Astrocyte (in vitro differentiated cells and primary cell): ENCODE measurements at regions not wholly inside any gene's neighbourhood (a gene's known extent, or its start where the extent isn't known, plus 50 kb on each side); places are given as distances from the start of the nearest gene placed in this dataset.

Source experiments
- EZH2 ChIP-seq: IDR thresholded peaks from 2 replicates; pipeline ENCODE4 v1.6.1; 2012; ENCODE audit warnings: mild to moderate bottlenecking, low read length, inconsistent platforms; ENCODE audit not compliant: insufficient read depth
- TF ChIP-seq, protein P1 (sequence below): IDR thresholded peaks from 2 replicates; pipeline ENCODE4 v1.5.1; 2011; ENCODE audit warnings: low read depth, mild to moderate bottlenecking, inconsistent platforms, low read length, moderate library complexity; ENCODE audit not compliant: insufficient read depth

DNA sequence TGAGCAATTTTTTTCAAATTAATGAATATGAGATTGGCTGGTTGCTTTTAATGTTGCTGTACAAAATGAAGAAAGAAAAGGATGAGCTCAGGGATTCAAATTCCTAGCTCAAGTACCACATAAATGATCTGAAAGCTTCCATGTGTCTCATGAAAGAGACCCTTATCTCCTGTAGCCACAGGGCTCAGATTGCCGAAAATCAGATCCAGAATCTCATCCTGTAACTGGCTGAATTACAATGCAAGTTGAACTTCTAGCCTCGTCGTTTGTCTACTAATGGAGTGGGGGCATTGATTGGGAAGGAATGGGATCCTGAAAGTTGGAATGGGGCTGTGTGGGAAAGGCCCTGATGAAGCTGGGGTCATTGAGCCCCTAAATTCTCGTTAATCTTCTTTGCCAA lies 143.4 kb upstream of the ATP6AP2 start:
- TF ChIP-seq, protein P1, sequence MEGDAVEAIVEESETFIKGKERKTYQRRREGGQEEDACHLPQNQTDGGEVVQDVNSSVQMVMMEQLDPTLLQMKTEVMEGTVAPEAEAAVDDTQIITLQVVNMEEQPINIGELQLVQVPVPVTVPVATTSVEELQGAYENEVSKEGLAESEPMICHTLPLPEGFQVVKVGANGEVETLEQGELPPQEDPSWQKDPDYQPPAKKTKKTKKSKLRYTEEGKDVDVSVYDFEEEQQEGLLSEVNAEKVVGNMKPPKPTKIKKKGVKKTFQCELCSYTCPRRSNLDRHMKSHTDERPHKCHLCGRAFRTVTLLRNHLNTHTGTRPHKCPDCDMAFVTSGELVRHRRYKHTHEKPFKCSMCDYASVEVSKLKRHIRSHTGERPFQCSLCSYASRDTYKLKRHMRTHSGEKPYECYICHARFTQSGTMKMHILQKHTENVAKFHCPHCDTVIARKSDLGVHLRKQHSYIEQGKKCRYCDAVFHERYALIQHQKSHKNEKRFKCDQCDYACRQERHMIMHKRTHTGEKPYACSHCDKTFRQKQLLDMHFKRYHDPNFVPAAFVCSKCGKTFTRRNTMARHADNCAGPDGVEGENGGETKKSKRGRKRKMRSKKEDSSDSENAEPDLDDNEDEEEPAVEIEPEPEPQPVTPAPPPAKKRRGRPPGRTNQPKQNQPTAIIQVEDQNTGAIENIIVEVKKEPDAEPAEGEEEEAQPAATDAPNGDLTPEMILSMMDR, result no peak
- no peak for TF ChIP-seq EZH2
